GM12865 (cell line): ENCODE measurements at regions not wholly inside any gene's neighbourhood (a gene's known extent, or its start where the extent isn't known, plus 50 kb on each side); places are given as distances from the start of the nearest gene placed in this dataset.

ENCODE experiments used
- DNase-seq: peaks from one replicate; pipeline ENCODE4 v3.0.0; 2010; ENCODE audit warnings: low read depth
- H3K4me3 ChIP-seq: 2 replicates; pipeline ENCODE4 v1.5.1; 2011; ENCODE audit warnings: mild to moderate bottlenecking, low read depth, low read length, control low read depth
- CTCF ChIP-seq: IDR thresholded peaks from 2 replicates; pipeline ENCODE4 v1.5.1; 2011; ENCODE audit warnings: low read length, control low read depth, low read depth, inconsistent platforms; ENCODE audit not compliant: insufficient read depth; ENCODE audit errors: missing control alignments

- no peak overlapping the region for H3K4me3 ChIP-seq
- no peak for TF ChIP-seq CTCF
- no peak for DNase-seq
Observed at GRCh38 chr3:87425056-87425455, 148.7 kb upstream of the POU1F1 start.

- H3K4me3 ChIP-seq = no peak overlapping the region
- no peak for TF ChIP-seq CTCF
- no peak for DNase-seq
Observed at GRCh38 chr3:87423336-87423735, 147.0 kb upstream of the POU1F1 start.

- TF ChIP-seq CTCF = no peak
- no peak for DNase-seq
- no peak overlapping the region for H3K4me3 ChIP-seq
Observed at GRCh38 chr3:87422333-87422732, 145.9 kb upstream of the POU1F1 start.

GRCh38 chr3:87420171-87420570 lies 143.8 kb upstream of the POU1F1 start:
- DNase-seq = no peak
- H3K4me3 ChIP-seq = no peak overlapping the region
- no peak for TF ChIP-seq CTCF

GRCh38 chr3:87414271-87414670 lies 137.9 kb upstream of the POU1F1 start:
- no peak overlapping the region for H3K4me3 ChIP-seq

GRCh38 chr3:87413814-87414213 lies 137.4 kb upstream of the POU1F1 start:
- no peak for TF ChIP-seq CTCF
- H3K4me3 ChIP-seq = no peak overlapping the region
- no peak for DNase-seq

More at GRCh38 chr3:87414271-87414670, 137.9 kb upstream of the POU1F1 start:
- no peak for DNase-seq
- no peak for TF ChIP-seq CTCF

GRCh38 chr3:87410110-87410509 lies 133.7 kb upstream of the POU1F1 start:
- H3K4me3 ChIP-seq = no peak overlapping the region
- no peak for DNase-seq
- TF ChIP-seq CTCF = no peak
